Tibial nerve (tissue), 4 donors: ENCODE measurements at regions not wholly inside any gene's neighbourhood (a gene's known extent, or its start where the extent isn't known, plus 50 kb on each side); places are given as distances from the start of the nearest gene placed in this dataset.

Source experiments
- DNase-seq, 2 donors: peaks; one replicate each; pipeline ENCODE4 v3.0.0-alpha.2; 2019; ENCODE audit warnings: low spot score in 2 of 2
- H3K27ac ChIP-seq, 4 donors: fragments of 200-600 bp; sonication (generic) in 3 of 4; one replicate each; pipeline ENCODE4 v1.5.1; 2017 to 2019; ENCODE audit warnings: mild to moderate bottlenecking in 1 of 4
- H3K27me3 ChIP-seq, 2 donors: fragments of 200-600 bp; sonication (generic) in 1 of 2; one replicate each; pipeline versions ENCODE4 v1.5.1 to v1.6.0; 2017 to 2019
- H3K36me3 ChIP-seq, 3 donors: fragments of 200-600 bp; sonication (generic); one replicate each; pipeline ENCODE4 v1.5.1; 2018 to 2019
- H3K4me1 ChIP-seq, 4 donors: fragments of 200-600 bp; sonication (generic) in 3 of 4; one replicate each; pipeline ENCODE4 v1.5.1; 2017 to 2019
- H3K4me3 ChIP-seq, 4 donors: fragments of 200-600 bp; sonication (generic) in 3 of 4; one replicate each; pipeline ENCODE4 v1.5.1; 2017 to 2019; ENCODE audit warnings: mild to moderate bottlenecking in 1 of 4, moderate library complexity in 1 of 4
- H3K9me3 ChIP-seq, 4 donors: fragments of 200-600 bp; sonication (generic) in 3 of 4; one replicate each; pipeline ENCODE4 v1.5.1; 2017 to 2019
- CTCF ChIP-seq, 5 experiments: fragments of 200-600 bp in 3 of 5; fragments of 450-650 bp in 2 of 5; sonication (generic) in 3 of 5; IDR thresholded peaks; one replicate each; pipeline ENCODE4 v1.5.1; 2016 to 2019; ENCODE audit warnings: antibody characterized with exemption in 5 of 5, mild to moderate bottlenecking in 3 of 5, moderate library complexity in 2 of 5
- EP300 ChIP-seq, 2 donors: sonication (generic); formaldehyde crosslinking; IDR thresholded peaks; one replicate each; pipeline ENCODE4 v1.6.1; 2017; ENCODE audit warnings: antibody characterized with exemption in 2 of 2, mild to moderate bottlenecking in 1 of 2
- POLR2A ChIP-seq, 2 donors: fragments of 450-650 bp; IDR thresholded peaks; one replicate each; pipeline ENCODE4 v1.6.1; 2017; ENCODE audit warnings: antibody characterized with exemption in 2 of 2, mild to moderate bottlenecking in 2 of 2, moderate library complexity in 2 of 2
- WGBS, 2 donors: methylation state at CpG; one replicate each; pipeline ENCODE4 v1.1.5; 2018; 5-methylcytosine and 5-hydroxymethylcytosine counted together

GRCh38 chr2:9681427-9681817 is 50.6 kb upstream of the YWHAQ start:
- TF ChIP-seq CTCF (IDR thresholded peaks at IDR 0.05) (no peak), POLR2A (IDR thresholded peaks at IDR 0.05) (no peak), EP300 (IDR thresholded peaks at IDR 0.05) (no peak)
- no peak overlapping the region for H3K27ac ChIP-seq
- DNase-seq = no peak
- peaks cover 0 to 4% (median 0%) of the 10 kb centered on the region in 4 donors for H3K4me1 ChIP-seq
- no peaks in the 10 kb centered on the region for H3K27me3 ChIP-seq
- H3K36me3 ChIP-seq = no peaks in the 10 kb centered on the region
- H3K9me3 ChIP-seq = no peaks in the 10 kb centered on the region
- no peak overlapping the region for H3K4me3 ChIP-seq
- WGBS, 2 donors = 66 to 78% methylated on average over 7 of the region's 7 CpGs

- 89 to 91% methylated on average over 4 of the region's 4 CpGs for WGBS, 2 donors
- H3K36me3 ChIP-seq = no peaks in the 10 kb centered on the region
- TF ChIP-seq POLR2A (IDR thresholded peaks at IDR 0.05) (no peak), CTCF (IDR thresholded peaks at IDR 0.05) (no peak), EP300 (IDR thresholded peaks at IDR 0.05) (no peak)
- no peak for DNase-seq
- no peaks in the 10 kb centered on the region for H3K9me3 ChIP-seq
- H3K27ac ChIP-seq = no peak overlapping the region
- no peak overlapping the region for H3K4me3 ChIP-seq
- peaks cover 0 to 4% (median 0%) of the 10 kb centered on the region in 4 donors for H3K4me1 ChIP-seq
- no peaks in the 10 kb centered on the region for H3K27me3 ChIP-seq
Measured at GRCh38 chr2:9685637-9686036, 54.8 kb upstream of the YWHAQ start.

GRCh38 chr2:9686061-9686460 is 55.3 kb upstream of the YWHAQ start:
- Histone ChIP-seq H3K4me1 (peaks cover 0 to 4% (median 0%) of the 10 kb centered on the region in 4 donors), H3K36me3 (no peaks in the 10 kb centered on the region), H3K27ac (no peak overlapping the region), H3K27me3 (no peaks in the 10 kb centered on the region), H3K4me3 (no peak overlapping the region), H3K9me3 (no peaks in the 10 kb centered on the region)
- DNase-seq = no peak
- TF ChIP-seq CTCF (IDR thresholded peaks at IDR 0.05) (no peak), POLR2A (IDR thresholded peaks at IDR 0.05) (no peak), EP300 (IDR thresholded peaks at IDR 0.05) (no peak)
- WGBS, 2 donors = 88 to 93% methylated on average over 8 of the region's 8 CpGs

- H3K4me3 ChIP-seq = no peak overlapping the region
- H3K27ac ChIP-seq = peak overlapping the region in 1 of 4 donors; percentile 44
- peak in 1 of 2 donors; percentile 55 for DNase-seq
- peaks cover 0 to 15% (median 2%) of the 10 kb centered on the region in 4 donors for H3K4me1 ChIP-seq
- 71 to 72% methylated on average over 7 of the region's 7 CpGs for WGBS, 2 donors
- no peaks in the 10 kb centered on the region for H3K9me3 ChIP-seq
- no peaks in the 10 kb centered on the region for H3K27me3 ChIP-seq
- no peak for TF ChIP-seq EP300 (IDR thresholded peaks at IDR 0.05)
- no peaks in the 10 kb centered on the region for H3K36me3 ChIP-seq
Measured at GRCh38 chr2:9690252-9690651, 59.5 kb upstream of the YWHAQ start.

GRCh38 chr2:9690716-9691498 is 60.1 kb upstream of the YWHAQ start:
- H3K4me3 ChIP-seq = no peak overlapping the region
- H3K27me3 ChIP-seq = no peaks in the 10 kb centered on the region
- 87% methylated on average over 10 to 11 of the region's 11 CpGs for WGBS, 2 donors
- TF ChIP-seq EP300 (IDR thresholded peaks at IDR 0.05) (no peak), POLR2A (IDR thresholded peaks at IDR 0.05) (no peak), CTCF (IDR thresholded peaks at IDR 0.05) (no peak)
- DNase-seq = no peak
- H3K36me3 ChIP-seq = no peaks in the 10 kb centered on the region
- H3K4me1 ChIP-seq = peaks cover 0 to 15% (median 2%) of the 10 kb centered on the region in 4 donors
- H3K9me3 ChIP-seq = no peaks in the 10 kb centered on the region
- no peak overlapping the region for H3K27ac ChIP-seq
